ENCODE measurements at regions not wholly inside any gene's neighbourhood (a gene's known extent, or its start where the extent isn't known, plus 50 kb on each side); places are given as distances from the start of the nearest gene placed in this dataset.

DNA sequence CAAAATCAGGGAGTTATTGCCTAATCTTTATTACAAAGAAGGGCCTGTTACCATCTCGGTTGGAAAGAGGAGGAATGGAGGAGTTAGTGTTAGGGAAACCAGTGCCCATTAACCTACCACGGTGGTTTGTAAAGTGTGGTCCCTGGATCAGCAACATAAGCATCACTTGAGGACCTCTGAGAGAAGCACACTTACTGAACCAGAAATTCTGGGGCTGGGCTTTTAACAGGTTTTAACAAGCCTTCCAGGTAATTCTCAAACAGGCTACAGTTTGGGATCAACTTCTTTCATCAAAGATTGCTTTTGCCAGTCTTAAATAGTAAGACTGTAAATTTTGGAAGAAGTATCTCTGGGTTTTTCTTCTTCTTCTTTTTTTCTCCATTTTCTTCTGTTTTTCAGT is 329.5 kb upstream of the JAG1 start:
- no peak overlapping the region for H3K27ac ChIP-seq
- no peaks in the 10 kb centered on the region for H3K27me3 ChIP-seq
- no peaks in the 10 kb centered on the region for H3K4me1 ChIP-seq
- intact Hi-C loops (cut with DNase I; ENCODE audit: low total_unique reads): no loop called here
- no peak for DNase-seq
- no peaks in the 10 kb centered on the region for H3K36me3 ChIP-seq
- no peaks in the 10 kb centered on the region for H3K9me3 ChIP-seq
- no peak overlapping the region for H3K4me3 ChIP-seq
- no peak for TF ChIP-seq POLR2A (IDR thresholded peaks at IDR 0.05)
- TF ChIP-seq, protein P1, sequence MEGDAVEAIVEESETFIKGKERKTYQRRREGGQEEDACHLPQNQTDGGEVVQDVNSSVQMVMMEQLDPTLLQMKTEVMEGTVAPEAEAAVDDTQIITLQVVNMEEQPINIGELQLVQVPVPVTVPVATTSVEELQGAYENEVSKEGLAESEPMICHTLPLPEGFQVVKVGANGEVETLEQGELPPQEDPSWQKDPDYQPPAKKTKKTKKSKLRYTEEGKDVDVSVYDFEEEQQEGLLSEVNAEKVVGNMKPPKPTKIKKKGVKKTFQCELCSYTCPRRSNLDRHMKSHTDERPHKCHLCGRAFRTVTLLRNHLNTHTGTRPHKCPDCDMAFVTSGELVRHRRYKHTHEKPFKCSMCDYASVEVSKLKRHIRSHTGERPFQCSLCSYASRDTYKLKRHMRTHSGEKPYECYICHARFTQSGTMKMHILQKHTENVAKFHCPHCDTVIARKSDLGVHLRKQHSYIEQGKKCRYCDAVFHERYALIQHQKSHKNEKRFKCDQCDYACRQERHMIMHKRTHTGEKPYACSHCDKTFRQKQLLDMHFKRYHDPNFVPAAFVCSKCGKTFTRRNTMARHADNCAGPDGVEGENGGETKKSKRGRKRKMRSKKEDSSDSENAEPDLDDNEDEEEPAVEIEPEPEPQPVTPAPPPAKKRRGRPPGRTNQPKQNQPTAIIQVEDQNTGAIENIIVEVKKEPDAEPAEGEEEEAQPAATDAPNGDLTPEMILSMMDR (IDR thresholded peaks at IDR 0.05): no peak

DNA sequence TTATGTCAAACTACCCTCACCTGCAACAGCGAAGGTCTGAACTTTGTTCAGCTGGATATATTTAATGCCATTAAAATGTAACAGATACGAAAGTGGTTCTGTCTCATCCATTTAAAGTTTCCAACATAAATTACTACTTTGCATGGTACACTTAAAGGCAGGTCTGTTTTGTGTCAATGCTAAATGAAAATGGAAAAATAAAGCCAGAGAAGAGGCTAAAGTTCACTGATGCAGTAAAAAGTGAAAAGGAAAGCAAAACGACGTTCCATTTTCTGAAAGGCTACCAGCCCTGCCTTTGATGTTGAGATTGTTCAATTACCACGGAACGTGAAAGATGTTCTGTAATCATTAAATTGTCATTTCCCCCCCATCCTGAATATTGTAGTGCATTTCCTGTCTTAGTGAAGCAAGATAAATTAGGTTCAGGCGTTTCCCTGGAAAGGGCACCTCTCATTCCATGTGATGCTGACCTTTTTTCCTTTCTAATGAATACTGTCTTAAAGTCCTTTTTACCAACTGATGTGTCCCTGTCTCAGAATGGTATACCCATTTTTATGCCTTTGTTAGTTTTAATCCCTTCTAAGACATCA is 334.7 kb upstream of the JAG1 start:
- H3K4me3 ChIP-seq: no peak overlapping the region
- no peaks in the 10 kb centered on the region for H3K27me3 ChIP-seq
- no peak for DNase-seq
- no peaks in the 10 kb centered on the region for H3K9me3 ChIP-seq
- no peaks in the 10 kb centered on the region for H3K4me1 ChIP-seq
- H3K27ac ChIP-seq: peak overlapping the region in 1 of 2 donors; percentile 15
- intact Hi-C loops (cut with DNase I; ENCODE audit: low total_unique reads): no loop called here
- no peak for TF ChIP-seq POLR2A (IDR thresholded peaks at IDR 0.05)
- TF ChIP-seq, protein P1 (IDR thresholded peaks at IDR 0.05): no peak
- H3K36me3 ChIP-seq: no peaks in the 10 kb centered on the region

DNA sequence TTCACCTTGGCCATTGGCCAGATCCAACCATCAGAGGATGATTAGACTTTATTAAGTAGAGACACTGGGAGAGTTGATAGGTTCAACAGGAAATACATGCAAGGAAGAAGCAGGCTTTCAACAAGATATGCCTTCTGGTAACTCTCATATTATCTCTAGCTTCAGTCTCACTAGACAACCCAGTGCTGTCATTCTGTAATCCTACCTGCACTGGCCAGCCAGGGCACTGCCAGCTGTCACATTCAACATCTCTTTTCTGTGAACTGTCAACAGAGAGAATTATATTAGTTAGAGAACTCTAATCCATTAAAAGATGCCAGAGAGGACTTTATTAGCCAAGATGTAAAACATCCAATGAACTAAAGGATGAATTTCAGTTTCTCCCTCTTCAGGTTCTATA is 337.9 kb upstream of the JAG1 start:
- H3K4me1 ChIP-seq: no peaks in the 10 kb centered on the region
- intact Hi-C loops (cut with DNase I; ENCODE audit: low total_unique reads): no loop called here
- no peak for DNase-seq
- no peak overlapping the region for H3K27ac ChIP-seq
- no peaks in the 10 kb centered on the region for H3K9me3 ChIP-seq
- no peaks in the 10 kb centered on the region for H3K36me3 ChIP-seq
- H3K4me3 ChIP-seq: no peak overlapping the region
- no peaks in the 10 kb centered on the region for H3K27me3 ChIP-seq
- TF ChIP-seq POLR2A (IDR thresholded peaks at IDR 0.05): no peak

DNA sequence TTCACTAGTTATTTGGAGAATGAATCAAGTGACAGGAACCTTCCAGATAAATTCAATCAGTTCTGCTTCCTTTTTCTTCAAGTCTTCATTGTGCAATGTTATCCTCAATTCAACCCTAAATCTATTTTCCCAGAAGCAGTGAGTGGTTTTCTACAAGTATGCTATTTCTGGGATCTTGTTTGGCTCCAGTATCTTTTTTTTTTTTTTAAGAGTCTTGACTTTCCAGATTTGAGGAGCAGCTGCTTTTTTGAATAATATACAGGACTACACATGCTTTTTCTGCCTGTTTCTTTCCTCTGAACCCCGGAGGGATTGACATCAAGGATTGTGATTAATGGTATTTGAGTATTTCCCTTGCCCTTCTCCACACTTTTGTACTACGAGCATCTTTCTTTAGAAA is 339.2 kb upstream of the JAG1 start:
- Histone ChIP-seq H3K4me3 (no peak overlapping the region), H3K27ac (peak overlapping the region in 1 of 2 donors; percentile 65), H3K4me1 (no peaks in the 10 kb centered on the region), H3K36me3 (no peaks in the 10 kb centered on the region), H3K27me3 (no peaks in the 10 kb centered on the region), H3K9me3 (no peaks in the 10 kb centered on the region)
- intact Hi-C loops (cut with DNase I; ENCODE audit: low total_unique reads): no loop called here
- no peak for DNase-seq
- TF ChIP-seq, protein P1 (IDR thresholded peaks at IDR 0.05): no peak
- TF ChIP-seq POLR2A (IDR thresholded peaks at IDR 0.05): no peak

DNA sequence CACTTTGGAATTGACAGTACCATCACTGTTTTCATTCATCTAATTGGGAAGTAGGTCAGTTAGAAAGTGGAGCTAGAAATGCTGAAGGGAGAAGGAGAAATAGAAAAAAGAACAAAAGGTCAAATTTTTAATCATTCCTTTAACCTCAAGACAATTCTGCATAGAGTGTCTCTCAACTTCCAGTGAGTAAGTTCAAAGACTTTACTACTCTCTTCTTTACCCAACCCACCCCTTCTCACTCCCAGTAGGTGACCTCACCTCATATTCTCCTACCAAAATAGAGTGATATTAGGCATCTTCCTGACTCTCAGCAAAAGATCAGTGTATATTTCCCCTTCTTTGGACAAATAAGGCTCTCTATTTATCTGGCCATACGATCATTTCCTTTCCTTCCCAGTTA is 340.0 kb upstream of the JAG1 start:
- no peaks in the 10 kb centered on the region for H3K9me3 ChIP-seq

More for the DNA sequence above, 340.0 kb upstream of the JAG1 start:
- no peaks in the 10 kb centered on the region for H3K36me3 ChIP-seq
- H3K4me3 ChIP-seq: no peak overlapping the region
- DNase-seq: no peak
- H3K4me1 ChIP-seq: no peaks in the 10 kb centered on the region
- no peaks in the 10 kb centered on the region for H3K27me3 ChIP-seq
- H3K27ac ChIP-seq: peak overlapping the region in 1 of 2 donors; percentile 65
- intact Hi-C loops (cut with DNase I; ENCODE audit: low total_unique reads): no loop called here
- TF ChIP-seq, protein P1 (IDR thresholded peaks at IDR 0.05): no peak
- TF ChIP-seq POLR2A (IDR thresholded peaks at IDR 0.05): no peak

Data from uterus (tissue), 3 donors.